ENCODE measurements at regions not wholly inside any gene's neighbourhood (a gene's known extent, or its start where the extent isn't known, plus 50 kb on each side); places are given as distances from the start of the nearest gene placed in this dataset.

GRCh38 chr11:69905611-69906452 is 86.6 kb upstream of the FGF3 start:
- TF ChIP-seq EHMT2 (IDR thresholded peaks at IDR 0.05; ENCODE audit: borderline replicate concordance, low read depth, low read length), result no peak
- no peak for TF ChIP-seq PHF8 (CRISPR knock-in tag; IDR thresholded peaks at IDR 0.05)
- no peak for TF ChIP-seq ZBTB43 (CRISPR knock-in tag; conservative IDR thresholded peaks at IDR 0.05)
- TF ChIP-seq EP300 (IDR thresholded peaks at IDR 0.05; ENCODE audit: low read depth in 2 of 2, low read length in 2 of 2), result no peak
- TF ChIP-seq EP300 (CRISPR knock-in tag; IDR thresholded peaks at IDR 0.05; ENCODE audit: borderline replicate concordance), result no peak
- TF ChIP-seq ZFP41 (CRISPR knock-in tag; IDR thresholded peaks at IDR 0.05; ENCODE audit: borderline replicate concordance), result no peak
- no peak for TF ChIP-seq FIP1L1 (IDR thresholded peaks at IDR 0.05; ENCODE audit: borderline replicate concordance, insufficient read depth, low read depth, low read length)
- no peak for TF ChIP-seq ATF7 (IDR thresholded peaks at IDR 0.05)
- TF ChIP-seq ATF7 (CRISPR knock-in tag; IDR thresholded peaks at IDR 0.05), result no peak
- TF ChIP-seq ESRRA (CRISPR knock-in tag; IDR thresholded peaks at IDR 0.05; ENCODE audit: low read depth), result no peak

Data from HepG2 (cell line).